Germinal center (tissue), 1 donor: ENCODE measurements at regions not wholly inside any gene's neighbourhood (a gene's known extent, or its start where the extent isn't known, plus 50 kb on each side); places are given as distances from the start of the nearest gene placed in this dataset.
"Not testable (repeated sequence)": the region's sequence is repeated elsewhere in the genome, so short reads cannot be mapped to it uniquely, and the experiment has no call there.

Experiments
- DNase-seq: peaks from one replicate; pipeline ENCODE4 v3.0.0; 2012; ENCODE audit warnings: mixed read lengths, low spot score

- DNase-seq: no peak
Measured at GRCh38 chr3:33956776-33957175, 158.3 kb downstream of the PDCD6IP start.

DNA sequence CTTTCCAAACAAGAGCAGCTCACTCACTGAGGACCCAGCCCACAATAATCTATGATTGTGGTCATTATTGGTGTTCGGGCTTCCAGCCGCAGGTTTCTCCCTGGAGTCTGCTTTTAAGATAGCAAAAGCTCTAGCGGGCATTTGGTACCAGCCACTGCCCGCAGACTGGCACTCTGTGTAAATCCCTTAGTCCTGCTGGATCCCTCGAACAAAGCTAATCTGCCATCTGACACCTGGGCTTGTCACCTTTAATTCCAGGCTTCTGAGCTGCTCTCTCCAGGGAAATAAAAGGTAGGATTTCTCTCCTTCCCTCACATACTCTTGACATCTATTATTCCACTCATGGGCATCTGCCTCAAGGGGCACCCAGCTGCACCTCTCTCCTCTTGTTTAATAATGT lies 158.7 kb downstream of the PDCD6IP start:
- DNase-seq: no peak

- no peak for DNase-seq
Measured at GRCh38 chr3:33958661-33959060, 160.2 kb downstream of the PDCD6IP start.

- no peak for DNase-seq
Measured at GRCh38 chr3:33962396-33962795, 164.0 kb downstream of the PDCD6IP start.

GRCh38 chr3:33970180-33970579 lies 171.8 kb downstream of the PDCD6IP start:
- not testable (repeated sequence) for DNase-seq

- DNase-seq: no peak
Measured at GRCh38 chr3:33971055-33971454, 172.6 kb downstream of the PDCD6IP start.

GRCh38 chr3:33975463-33975862 lies 177.0 kb downstream of the PDCD6IP start:
- no peak for DNase-seq

- DNase-seq: no peak
Measured at GRCh38 chr3:33977227-33977626, 178.8 kb downstream of the PDCD6IP start.

GRCh38 chr3:33980252-33980651 lies 181.8 kb downstream of the PDCD6IP start:
- DNase-seq: no peak

DNA sequence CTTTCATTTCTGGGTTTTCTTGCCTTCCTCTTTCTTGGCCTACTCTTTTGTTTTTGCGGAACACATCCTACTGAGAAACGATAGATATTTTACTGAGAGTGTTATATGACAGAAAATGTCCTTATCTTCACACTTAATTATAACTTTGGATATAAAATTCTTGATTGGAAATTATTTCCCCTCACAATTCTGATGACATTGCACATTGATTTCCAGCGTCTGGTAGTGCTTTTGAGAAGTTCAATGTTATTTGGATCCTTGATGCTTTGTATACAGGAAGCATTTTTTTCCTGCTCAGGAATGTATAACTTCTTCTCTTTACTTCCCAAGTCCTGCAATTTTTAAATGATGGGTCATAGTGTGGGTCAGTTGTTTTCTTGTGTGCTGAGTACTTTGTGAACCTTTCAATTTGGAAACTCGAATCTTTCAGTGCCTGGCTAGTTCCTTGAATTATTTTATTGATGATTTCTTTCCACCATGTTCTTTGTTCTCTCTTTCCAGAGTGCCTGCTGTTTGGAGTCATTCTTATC lies 183.9 kb downstream of the PDCD6IP start:
- DNase-seq: no peak

GRCh38 chr3:33982949-33983348 lies 184.5 kb downstream of the PDCD6IP start:
- not testable (repeated sequence) for DNase-seq

DNA sequence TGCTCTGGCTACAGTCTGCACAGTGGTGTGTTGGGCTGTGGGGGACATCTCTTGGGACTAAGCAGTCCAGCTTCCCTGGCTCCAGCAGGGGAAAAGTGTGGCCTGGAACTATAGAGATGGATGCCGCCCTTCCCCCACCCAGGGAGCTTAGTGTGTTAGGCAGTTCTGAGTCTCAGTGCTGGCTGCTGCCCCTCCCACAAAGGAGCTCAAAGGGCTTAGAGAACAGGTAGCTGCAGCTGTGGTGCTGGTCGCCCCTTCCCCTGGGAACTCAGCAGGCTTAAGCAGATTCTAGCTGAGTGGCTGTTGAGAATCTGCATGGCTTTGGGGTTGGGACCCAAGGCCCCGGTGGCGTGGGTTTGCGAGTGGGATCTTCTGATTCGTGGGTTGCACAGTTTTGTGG lies 190.8 kb downstream of the PDCD6IP start:
- DNase-seq: no peak

GRCh38 chr3:33991673-33992072 lies 193.2 kb downstream of the PDCD6IP start:
- DNase-seq: no peak

DNA sequence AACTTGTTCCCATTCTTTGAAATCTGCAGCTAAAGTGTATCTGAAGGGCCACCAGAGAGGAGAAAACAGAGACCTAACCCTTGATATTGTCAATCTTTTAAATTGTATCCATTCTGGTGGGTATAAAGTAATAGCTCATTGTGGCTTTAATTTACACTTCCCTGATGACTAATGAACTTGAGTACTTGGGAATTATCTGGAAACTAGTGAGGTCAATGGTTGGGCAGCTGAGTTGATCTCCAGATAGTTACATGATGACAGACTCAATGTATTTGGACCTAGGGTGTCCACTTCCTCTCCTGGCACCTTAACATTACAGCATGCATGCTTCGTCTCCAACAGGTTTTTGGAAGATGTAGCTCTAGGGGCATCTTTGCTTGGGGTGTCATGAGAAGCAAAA lies 195.2 kb downstream of the PDCD6IP start:
- DNase-seq: no peak

GRCh38 chr3:33994568-33994967 lies 196.1 kb downstream of the PDCD6IP start:
- DNase-seq: no peak

- DNase-seq: no peak
Measured at GRCh38 chr3:34000301-34000700, 201.9 kb downstream of the PDCD6IP start.

- DNase-seq: no peak
Measured at GRCh38 chr3:34001022-34001421, 202.6 kb downstream of the PDCD6IP start.

- no peak for DNase-seq
Measured at GRCh38 chr3:34001990-34002389, 203.6 kb downstream of the PDCD6IP start.

- DNase-seq: no peak
Measured at GRCh38 chr3:34002569-34003100, 204.2 kb downstream of the PDCD6IP start.

GRCh38 chr3:34005886-34006285 lies 207.5 kb downstream of the PDCD6IP start:
- DNase-seq: no peak

DNA sequence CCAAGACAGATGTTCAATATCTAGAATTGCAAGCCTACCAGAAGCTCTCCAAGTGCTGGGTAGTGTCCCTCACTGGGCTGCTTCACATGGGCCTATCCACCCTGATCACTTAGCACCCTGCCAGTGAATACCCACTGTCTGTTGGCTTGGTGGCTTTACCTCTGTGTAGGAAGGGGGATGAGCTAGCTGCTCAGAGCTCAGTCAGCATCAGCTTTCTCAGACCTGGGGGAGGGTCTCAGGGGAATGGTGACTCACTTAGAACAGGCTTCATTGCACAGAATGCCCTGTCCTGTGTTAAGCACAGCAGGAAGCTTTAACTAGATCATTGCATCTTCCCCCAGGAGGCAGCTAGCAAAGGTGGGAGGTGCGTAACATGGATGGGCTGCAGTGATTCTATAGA lies 209.8 kb downstream of the PDCD6IP start:
- DNase-seq: peak; percentile 36

GRCh38 chr3:34008836-34009809 lies 210.7 kb downstream of the PDCD6IP start:
- no peak for DNase-seq
